ENCODE measurements at regions not wholly inside any gene's neighbourhood (a gene's known extent, or its start where the extent isn't known, plus 50 kb on each side); places are given as distances from the start of the nearest gene placed in this dataset.
A peak's percentile ranks its signal among the peaks of the same experiment; 100 is the strongest.

DNA sequence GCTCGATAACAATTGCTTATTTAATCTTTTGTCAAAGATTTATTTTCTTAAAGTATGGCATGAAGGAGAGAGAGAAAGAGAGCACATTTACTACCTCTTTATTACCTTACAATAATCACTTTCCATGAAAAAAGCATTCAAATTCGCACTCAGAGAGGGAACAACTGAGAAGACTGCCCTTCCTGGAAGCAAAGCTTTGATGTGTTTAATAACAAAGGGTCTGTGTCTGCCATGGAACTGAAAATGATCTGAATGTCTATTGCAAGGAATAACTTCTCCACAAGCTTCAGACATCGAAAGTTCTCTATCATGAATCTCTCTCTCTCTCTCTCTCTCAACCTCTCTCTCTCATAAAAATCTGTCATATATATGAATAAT is 308.9 kb downstream of the HDGFL1 start:
- peaks cover 32% of the 10 kb centered on the region for H3K4me1 ChIP-seq (ENCODE audit: control insufficient read depth, extremely low read depth, insufficient read depth, low read length)
- H4K20me1 ChIP-seq (replicated peaks; ENCODE audit: control insufficient read depth, extremely low read depth, insufficient read depth, low read length) = no peaks in the 10 kb centered on the region
- no peaks in the 10 kb centered on the region for H3K9me3 ChIP-seq (replicated peaks; ENCODE audit: control insufficient read depth, insufficient read depth, low read length)
- H3K27me3 ChIP-seq (ENCODE audit: control insufficient read depth in 2 of 2, insufficient read depth in 2 of 2, low read length in 2 of 2) = no peaks in the 10 kb centered on the region
- FAIRE-seq (no peak), DNase-seq (ENCODE audit: low read depth, low spot score) (no peak)
- H3K9me1 ChIP-seq (replicated peaks; ENCODE audit: control insufficient read depth, extremely low read depth, insufficient read depth, low read length) = no peaks in the 10 kb centered on the region
- dilution Hi-C loops (cut with MboI; ENCODE audit: extremely low pct_ligation_motif_present, low sequenced_read_pairs) = no loop called here
- no peak overlapping the region for H3K4me2 ChIP-seq (ENCODE audit: insufficient read depth, low read length)
- H3K36me3 ChIP-seq (ENCODE audit: control insufficient read depth in 2 of 2, extremely low read depth in 1 of 2, insufficient read depth in 2 of 2, low read length in 2 of 2) = no peaks in the 10 kb centered on the region
- H2AFZ ChIP-seq (ENCODE audit: low read depth, low read length) = peak overlapping the region; percentile 13
- POLR2A ChIA-PET = no interaction called here
- intact Hi-C loops (cut with micrococcal nuclease) = no loop called here
- CTCF ChIA-PET = no interaction called here
- TF ChIP-seq JUN (IDR thresholded peaks at IDR 0.05; ENCODE audit: borderline replicate concordance, insufficient read depth, insufficient read length, low read depth) (no peak), GATA2 (IDR thresholded peaks at IDR 0.05; ENCODE audit: insufficient read depth, insufficient read length, low read depth, low read length) (no peak), POLR2AphosphoS5 (IDR thresholded peaks at IDR 0.05; ENCODE audit: insufficient read depth, low read depth, low read length) (no peak), MYC (IDR thresholded peaks at IDR 0.05; ENCODE audit: low read depth, low read length) (no peak), EZH2 (IDR thresholded peaks at IDR 0.05; ENCODE audit: borderline replicate concordance, low read depth, low read length, severe bottlenecking) (no peak), POLR2A (IDR thresholded peaks at IDR 0.05; ENCODE audit: low read depth, low read length) (no peak), FOS (IDR thresholded peaks at IDR 0.05; ENCODE audit: borderline replicate concordance, insufficient read depth, low read length) (no peak)
- TF ChIP-seq, protein P1, sequence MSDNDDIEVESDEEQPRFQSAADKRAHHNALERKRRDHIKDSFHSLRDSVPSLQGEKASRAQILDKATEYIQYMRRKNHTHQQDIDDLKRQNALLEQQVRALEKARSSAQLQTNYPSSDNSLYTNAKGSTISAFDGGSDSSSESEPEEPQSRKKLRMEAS (IDR thresholded peaks at IDR 0.05; ENCODE audit: insufficient read depth, insufficient read length) = no peak
- TF ChIP-seq, protein P2, sequence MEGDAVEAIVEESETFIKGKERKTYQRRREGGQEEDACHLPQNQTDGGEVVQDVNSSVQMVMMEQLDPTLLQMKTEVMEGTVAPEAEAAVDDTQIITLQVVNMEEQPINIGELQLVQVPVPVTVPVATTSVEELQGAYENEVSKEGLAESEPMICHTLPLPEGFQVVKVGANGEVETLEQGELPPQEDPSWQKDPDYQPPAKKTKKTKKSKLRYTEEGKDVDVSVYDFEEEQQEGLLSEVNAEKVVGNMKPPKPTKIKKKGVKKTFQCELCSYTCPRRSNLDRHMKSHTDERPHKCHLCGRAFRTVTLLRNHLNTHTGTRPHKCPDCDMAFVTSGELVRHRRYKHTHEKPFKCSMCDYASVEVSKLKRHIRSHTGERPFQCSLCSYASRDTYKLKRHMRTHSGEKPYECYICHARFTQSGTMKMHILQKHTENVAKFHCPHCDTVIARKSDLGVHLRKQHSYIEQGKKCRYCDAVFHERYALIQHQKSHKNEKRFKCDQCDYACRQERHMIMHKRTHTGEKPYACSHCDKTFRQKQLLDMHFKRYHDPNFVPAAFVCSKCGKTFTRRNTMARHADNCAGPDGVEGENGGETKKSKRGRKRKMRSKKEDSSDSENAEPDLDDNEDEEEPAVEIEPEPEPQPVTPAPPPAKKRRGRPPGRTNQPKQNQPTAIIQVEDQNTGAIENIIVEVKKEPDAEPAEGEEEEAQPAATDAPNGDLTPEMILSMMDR (IDR thresholded peaks at IDR 0.05; ENCODE audit: extremely low read depth in 1 of 2, insufficient read depth in 1 of 2, low read depth in 1 of 2, low read length in 2 of 2) = no peak
- no peak overlapping the region for H3K9ac ChIP-seq (replicated peaks; ENCODE audit: extremely low read depth, insufficient read depth, low read length)
- H3K79me2 ChIP-seq (ENCODE audit: control insufficient read depth, insufficient read depth, low read length) = no peaks in the 10 kb centered on the region
- no peak overlapping the region for H3K4me3 ChIP-seq (replicated peaks in 1 of 3; ENCODE audit: insufficient read depth in 1 of 3, low read depth in 1 of 3, low read length in 3 of 3)
- H3K27ac ChIP-seq (ENCODE audit: insufficient read depth, low read depth, low read length) = no peak overlapping the region
- no TSS peak for BruUV-seq (replicated peaks)
